H9 (cell line): ENCODE measurements at regions not wholly inside any gene's neighbourhood (a gene's known extent, or its start where the extent isn't known, plus 50 kb on each side); places are given as distances from the start of the nearest gene placed in this dataset.

Source experiments
- DNase-seq: peaks from one replicate; pipeline ENCODE4 v3.0.0-alpha.2; 2017
- H2AFZ ChIP-seq: one replicate; pipeline ENCODE4 v1.6.1; 2013; ENCODE audit warnings: mild to moderate bottlenecking, low read length, control low read depth, moderate library complexity
- H2AK5ac ChIP-seq: 2 replicates; pipeline ENCODE4 v1.6.1; 2013; ENCODE audit warnings: low read length, control low read depth, mixed read lengths; ENCODE audit not compliant: insufficient read length
- H2BK120ac ChIP-seq: one replicate; pipeline ENCODE4 v1.6.1; 2013; ENCODE audit warnings: low read depth, mild to moderate bottlenecking, low read length, control low read depth, inconsistent platforms; ENCODE audit not compliant: poor library complexity, severe bottlenecking
- H2BK12ac ChIP-seq: 2 replicates; pipeline ENCODE4 v1.6.1; 2013; ENCODE audit warnings: low read length, control low read depth, mixed read lengths, low read depth; ENCODE audit not compliant: insufficient read length
- H2BK15ac ChIP-seq: 2 replicates; pipeline ENCODE4 v1.6.1; 2013; ENCODE audit warnings: low read depth, low read length, control low read depth
- H2BK20ac ChIP-seq: one replicate; pipeline ENCODE4 v1.6.1; 2013; ENCODE audit warnings: low read depth, mild to moderate bottlenecking, low read length, control low read depth, inconsistent platforms; ENCODE audit not compliant: poor library complexity, severe bottlenecking
- H2BK5ac ChIP-seq: 2 replicates; pipeline ENCODE4 v1.6.1; 2013; ENCODE audit warnings: low read length, control low read depth, mixed read lengths; ENCODE audit not compliant: insufficient read length
- H3K14ac ChIP-seq: 2 replicates; pipeline ENCODE4 v1.6.1; 2013; ENCODE audit warnings: low read length, control low read depth; ENCODE audit not compliant: insufficient read depth
- H3K18ac ChIP-seq: 2 replicates; pipeline ENCODE4 v1.6.1; 2013; ENCODE audit warnings: low read depth, mild to moderate bottlenecking, mixed read lengths, low read length, control low read depth; ENCODE audit not compliant: insufficient read length
- H3K23ac ChIP-seq: 2 replicates; pipeline ENCODE4 v1.6.1; 2013; ENCODE audit warnings: low read length, control low read depth, mixed read lengths, low read depth; ENCODE audit not compliant: insufficient read length
- H3K23me2 ChIP-seq: 2 replicates; pipeline ENCODE4 v1.6.1; 2013; ENCODE audit warnings: low read depth, mild to moderate bottlenecking, mixed read lengths, low read length, control low read depth; ENCODE audit not compliant: insufficient read length, poor library complexity, severe bottlenecking
- H3K27ac ChIP-seq: 2 replicates; pipeline ENCODE4 v1.5.1; 2013; ENCODE audit warnings: low read length, control low read depth, mixed read lengths, low read depth; ENCODE audit not compliant: insufficient read length
- H3K27me3 ChIP-seq: 2 replicates; pipeline ENCODE4 v1.6.1; 2013; ENCODE audit warnings: low read length, control low read depth, inconsistent platforms; ENCODE audit not compliant: insufficient read depth
- H3K4ac ChIP-seq: 2 replicates; pipeline ENCODE4 v1.6.1; 2013; ENCODE audit warnings: low read depth, mild to moderate bottlenecking, control low read depth, inconsistent platforms, low read length, moderate library complexity
- H3K4me1 ChIP-seq: 2 replicates; pipeline ENCODE4 v1.6.1; 2013; ENCODE audit warnings: low read length, control low read depth, inconsistent platforms; ENCODE audit not compliant: insufficient read depth
- H3K4me2 ChIP-seq: 2 replicates; pipeline ENCODE4 v1.6.1; 2013; ENCODE audit warnings: low read length, control low read depth, mixed read lengths; ENCODE audit not compliant: insufficient read length, insufficient read depth
- H3K56ac ChIP-seq: 2 replicates; pipeline ENCODE4 v1.6.1; 2013; ENCODE audit warnings: low read depth, mild to moderate bottlenecking, mixed read lengths, low read length, control low read depth; ENCODE audit not compliant: insufficient read length
- H3K79me1 ChIP-seq: 2 replicates; pipeline ENCODE4 v1.6.1; 2013; ENCODE audit warnings: low read depth, mild to moderate bottlenecking, moderate library complexity, low read length, control low read depth, inconsistent platforms; ENCODE audit not compliant: insufficient read depth, poor library complexity, severe bottlenecking
- H3K79me2 ChIP-seq: 2 replicates; pipeline ENCODE4 v1.6.1; 2013; ENCODE audit warnings: low read length, control low read depth, inconsistent platforms; ENCODE audit not compliant: insufficient read depth
- H3K9ac ChIP-seq: 2 replicates; pipeline ENCODE4 v1.6.1; 2013; ENCODE audit warnings: low read length, control low read depth, mixed read lengths; ENCODE audit not compliant: insufficient read length; ENCODE audit errors: extremely low read depth
- H3K9me3 ChIP-seq: one replicate; pipeline ENCODE4 v1.6.1; 2013; ENCODE audit warnings: low read depth, low read length, inconsistent platforms; ENCODE audit not compliant: control insufficient read depth
- H3T11ph ChIP-seq: one replicate; pipeline ENCODE4 v1.6.1; 2013; ENCODE audit warnings: mild to moderate bottlenecking, low read length, control low read depth, inconsistent platforms
- H4K20me1 ChIP-seq: one replicate; pipeline ENCODE4 v1.6.1; 2013; ENCODE audit not compliant: control insufficient read depth, insufficient read length, insufficient read depth
- H4K5ac ChIP-seq: 2 replicates; pipeline ENCODE4 v1.6.1; 2013; ENCODE audit warnings: low read depth, mild to moderate bottlenecking, mixed read lengths, low read length, control low read depth; ENCODE audit not compliant: insufficient read length
- H4K8ac ChIP-seq: replicated peaks from 2 replicates; pipeline ENCODE4 v1.6.1; 2013; ENCODE audit warnings: low read length, control low read depth, mixed read lengths, low read depth; ENCODE audit not compliant: insufficient read length
- H4K91ac ChIP-seq: 2 replicates; pipeline ENCODE4 v1.6.1; 2013; ENCODE audit warnings: low read depth, mild to moderate bottlenecking, moderate library complexity, mixed read lengths, low read length, control low read depth; ENCODE audit not compliant: insufficient read length
- H3K27ac Mint-ChIP-seq, 3 experiments: 2 replicates in 2 of 3; 3 replicates in 1 of 3; pipeline ENCODE4 v1.8.0; 2020 to 2021; ENCODE audit warnings: mixed read lengths in 3 of 3, mild to moderate bottlenecking in 1 of 3, moderate library complexity in 1 of 3
- H3K27me3 Mint-ChIP-seq: 2 replicates; pipeline ENCODE4 v1.8.0; 2021; ENCODE audit warnings: low read depth, mild to moderate bottlenecking, moderate library complexity, mixed read lengths
- H3K36me3 Mint-ChIP-seq, 3 experiments: 2 replicates in 2 of 3; 3 replicates in 1 of 3; pipeline ENCODE4 v1.8.0; 2020 to 2021; ENCODE audit warnings: low read depth in 3 of 3, mixed read lengths in 3 of 3; ENCODE audit not compliant: insufficient read depth in 1 of 3
- H3K4me1 Mint-ChIP-seq, 2 experiments: 2 replicates each; pipeline ENCODE4 v1.8.0; 2020; ENCODE audit warnings: mixed read lengths in 2 of 2
- H3K4me3 Mint-ChIP-seq, 2 experiments: 2 replicates in 1 of 2; 3 replicates in 1 of 2; pipeline ENCODE4 v1.8.0; 2020 to 2021; ENCODE audit warnings: mild to moderate bottlenecking in 2 of 2, mixed read lengths in 2 of 2, moderate library complexity in 1 of 2
- H3K9me3 Mint-ChIP-seq, 2 experiments: 2 replicates in 1 of 2; 3 replicates in 1 of 2; pipeline ENCODE4 v1.8.0; 2020; ENCODE audit warnings: mild to moderate bottlenecking in 2 of 2, mixed read lengths in 2 of 2, moderate library complexity in 1 of 2
- CTCF ChIP-seq: fragments of 200-600 bp; sonication (generic); conservative IDR thresholded peaks from 3 replicates; pipeline ENCODE4 v1.8.0; 2021; ENCODE audit warnings: antibody characterized with exemption, mild to moderate bottlenecking
- WGBS: extraction: QIAGEN DNeasy Blood & Tissue Kit; methylation state at CpG from one replicate; pipeline ENCODE4 v1.1.7; 2013; ENCODE audit warnings: missing lambda C conversion rate, low lambda C conversion rate, mixed read lengths; ENCODE audit not compliant: insufficient read length; ENCODE audit errors: extremely low coverage; 5-methylcytosine and 5-hydroxymethylcytosine counted together

- no peak overlapping the region for H3K56ac ChIP-seq
- no peaks in the 10 kb centered on the region; a peak in 1 of 7 replicates for H3K36me3 Mint-ChIP-seq
- no peaks in the 10 kb centered on the region for H3K27me3 Mint-ChIP-seq
- H4K20me1 ChIP-seq: no peaks in the 10 kb centered on the region
- H4K5ac ChIP-seq: no peak overlapping the region
- H3K14ac ChIP-seq: no peak overlapping the region
- no peaks in the 10 kb centered on the region for H3K23me2 ChIP-seq
- no peak overlapping the region for H2BK15ac ChIP-seq
- H4K8ac ChIP-seq: no peak overlapping the region
- no peak for TF ChIP-seq CTCF
- no peaks in the 10 kb centered on the region for H3K9me3 ChIP-seq
- no peak overlapping the region for H2BK120ac ChIP-seq
- no peak overlapping the region for H4K91ac ChIP-seq
- H3K18ac ChIP-seq: no peak overlapping the region
- H2BK12ac ChIP-seq: no peak overlapping the region
- no peak overlapping the region for H3K4ac ChIP-seq
- no peaks in the 10 kb centered on the region for H3K9me3 Mint-ChIP-seq
- H2BK20ac ChIP-seq: no peak overlapping the region
- H3K79me1 ChIP-seq: no peaks in the 10 kb centered on the region
- H3K9ac ChIP-seq: no peak overlapping the region
- H3K23ac ChIP-seq: no peak overlapping the region
- H3K27ac ChIP-seq: no peak overlapping the region
- H3K4me3 Mint-ChIP-seq: no peak overlapping the region
- H3K4me1 ChIP-seq: no peaks in the 10 kb centered on the region
- no peak overlapping the region for H2AFZ ChIP-seq
- no peaks in the 10 kb centered on the region for H3K27me3 ChIP-seq
- 0 out of 7 replicates have a peak overlapping the region, but pooled peaks of 1 of the 3 experiments have one; percentile 84 for H3K27ac Mint-ChIP-seq
- H3K4me2 ChIP-seq: no peak overlapping the region
- H3K79me2 ChIP-seq: no peaks in the 10 kb centered on the region
- no CpG with 5 or more reads among the region's 1 CpG for WGBS
- no peak overlapping the region for H3T11ph ChIP-seq
- H2BK5ac ChIP-seq: no peak overlapping the region
- H2AK5ac ChIP-seq: no peak overlapping the region
- DNase-seq: no peak
- peaks cover 16 to 22% of the 10 kb centered on the region in 2 experiments for H3K4me1 Mint-ChIP-seq
Measured at GRCh38 chr1:199678771-199679170, 348.7 kb upstream of the NR5A2 start.
